ENCODE measurements at regions not wholly inside any gene's neighbourhood (a gene's known extent, or its start where the extent isn't known, plus 50 kb on each side); places are given as distances from the start of the nearest gene placed in this dataset.

DNA sequence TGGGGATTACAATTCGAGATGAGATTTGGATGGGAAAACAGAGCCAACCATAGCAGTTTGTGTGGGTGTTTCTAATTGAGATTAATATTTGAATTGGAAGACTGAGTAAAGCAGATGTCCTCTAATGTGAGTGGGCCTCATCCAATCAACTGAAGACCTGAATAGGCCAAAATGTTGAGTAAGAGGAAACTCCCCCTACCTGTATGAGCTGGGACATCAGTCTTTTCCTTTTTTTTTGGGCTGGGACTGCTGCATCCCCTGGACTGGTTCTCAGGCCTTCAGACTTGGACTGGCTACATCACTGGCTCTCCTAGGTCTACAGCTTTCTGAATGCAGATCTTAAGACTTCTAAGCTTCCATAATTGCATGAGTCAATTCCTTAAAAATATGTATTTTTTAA, 144.1 kb downstream of the CD47 start:
- TF ChIP-seq, protein P1, sequence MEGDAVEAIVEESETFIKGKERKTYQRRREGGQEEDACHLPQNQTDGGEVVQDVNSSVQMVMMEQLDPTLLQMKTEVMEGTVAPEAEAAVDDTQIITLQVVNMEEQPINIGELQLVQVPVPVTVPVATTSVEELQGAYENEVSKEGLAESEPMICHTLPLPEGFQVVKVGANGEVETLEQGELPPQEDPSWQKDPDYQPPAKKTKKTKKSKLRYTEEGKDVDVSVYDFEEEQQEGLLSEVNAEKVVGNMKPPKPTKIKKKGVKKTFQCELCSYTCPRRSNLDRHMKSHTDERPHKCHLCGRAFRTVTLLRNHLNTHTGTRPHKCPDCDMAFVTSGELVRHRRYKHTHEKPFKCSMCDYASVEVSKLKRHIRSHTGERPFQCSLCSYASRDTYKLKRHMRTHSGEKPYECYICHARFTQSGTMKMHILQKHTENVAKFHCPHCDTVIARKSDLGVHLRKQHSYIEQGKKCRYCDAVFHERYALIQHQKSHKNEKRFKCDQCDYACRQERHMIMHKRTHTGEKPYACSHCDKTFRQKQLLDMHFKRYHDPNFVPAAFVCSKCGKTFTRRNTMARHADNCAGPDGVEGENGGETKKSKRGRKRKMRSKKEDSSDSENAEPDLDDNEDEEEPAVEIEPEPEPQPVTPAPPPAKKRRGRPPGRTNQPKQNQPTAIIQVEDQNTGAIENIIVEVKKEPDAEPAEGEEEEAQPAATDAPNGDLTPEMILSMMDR (IDR thresholded peaks at IDR 0.05; ENCODE audit: unreplicated experiment) = no peak
- H3K9me3 Mint-ChIP-seq (ENCODE audit: unreplicated experiment) = no peaks in the 10 kb centered on the region
- POLR2A ChIA-PET = no interaction called here
- peaks cover 6% of the 10 kb centered on the region for H3K4me1 Mint-ChIP-seq (ENCODE audit: insufficient read depth, unreplicated experiment)
- H3K27ac Mint-ChIP-seq (ENCODE audit: low read depth, unreplicated experiment) = no peak overlapping the region
- H3K27me3 Mint-ChIP-seq (ENCODE audit: insufficient read depth, unreplicated experiment) = no peaks in the 10 kb centered on the region
- H3K36me3 Mint-ChIP-seq (ENCODE audit: insufficient read depth, unreplicated experiment) = no peaks in the 10 kb centered on the region
- no TSS peak for BruUV-seq (replicated peaks)
- no peak for DNase-seq (ENCODE audit: unreplicated experiment)
- no peak overlapping the region for H3K4me3 Mint-ChIP-seq (ENCODE audit: unreplicated experiment)
- intact Hi-C loops (cut with micrococcal nuclease) = no loop called here
- CTCF ChIA-PET = no interaction called here

DNA sequence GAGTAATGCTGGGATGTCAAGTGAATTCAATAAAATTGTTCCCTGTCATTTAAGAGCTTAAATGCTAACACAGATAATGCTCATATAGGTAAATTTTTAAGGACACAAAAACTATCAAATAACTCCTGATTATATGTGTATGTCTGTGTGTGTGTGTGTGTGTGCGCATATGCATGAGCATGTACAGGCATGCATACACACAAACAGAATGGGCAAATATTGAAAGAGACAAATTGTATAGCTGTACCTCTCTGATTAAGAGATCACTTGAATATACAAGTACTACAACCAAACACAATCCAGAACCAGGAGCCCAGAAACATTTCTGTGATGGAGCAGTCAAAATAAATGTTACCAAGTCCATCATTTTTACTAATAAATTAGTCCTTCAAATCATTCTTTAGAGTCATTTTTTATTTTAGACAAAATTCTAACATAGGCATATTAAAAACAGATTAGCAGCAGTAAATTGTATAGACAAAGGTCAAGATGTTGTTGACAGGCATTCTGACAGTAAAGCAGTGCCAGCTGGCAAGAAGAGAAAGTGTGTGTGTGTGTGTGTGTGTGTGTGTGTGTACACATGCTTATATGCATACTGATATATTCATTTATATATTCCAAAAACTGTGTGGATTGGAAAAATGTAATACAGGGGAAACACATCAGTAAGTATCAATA, 145.3 kb downstream of the CD47 start:
- TF ChIP-seq, protein P1 (IDR thresholded peaks at IDR 0.05; ENCODE audit: unreplicated experiment) = no peak
- no peak overlapping the region for H3K27ac Mint-ChIP-seq (ENCODE audit: low read depth, unreplicated experiment)
- intact Hi-C loops (cut with micrococcal nuclease) = no loop called here
- no peaks in the 10 kb centered on the region for H3K4me1 Mint-ChIP-seq (ENCODE audit: insufficient read depth, unreplicated experiment)
- ChIA-PET CTCF (interaction anchor here (0.6 to 1.1 kb wide), 3 partner anchors 10 to 490 kb away, joined by 3 read pairs; no protein-coding TSS in a partner anchor), POLR2A (interaction anchor here (0.6 kb wide), 1 partner anchor 183 kb away, joined by 3 read pairs; no protein-coding TSS in a partner anchor)
- DNase-seq (ENCODE audit: unreplicated experiment) = no peak
- no TSS peak for BruUV-seq (replicated peaks)
- H3K36me3 Mint-ChIP-seq (ENCODE audit: insufficient read depth, unreplicated experiment) = no peaks in the 10 kb centered on the region
- H3K9me3 Mint-ChIP-seq (ENCODE audit: unreplicated experiment) = no peaks in the 10 kb centered on the region
- H3K4me3 Mint-ChIP-seq (ENCODE audit: unreplicated experiment) = no peak overlapping the region
- H3K27me3 Mint-ChIP-seq (ENCODE audit: insufficient read depth, unreplicated experiment) = no peaks in the 10 kb centered on the region

DNA sequence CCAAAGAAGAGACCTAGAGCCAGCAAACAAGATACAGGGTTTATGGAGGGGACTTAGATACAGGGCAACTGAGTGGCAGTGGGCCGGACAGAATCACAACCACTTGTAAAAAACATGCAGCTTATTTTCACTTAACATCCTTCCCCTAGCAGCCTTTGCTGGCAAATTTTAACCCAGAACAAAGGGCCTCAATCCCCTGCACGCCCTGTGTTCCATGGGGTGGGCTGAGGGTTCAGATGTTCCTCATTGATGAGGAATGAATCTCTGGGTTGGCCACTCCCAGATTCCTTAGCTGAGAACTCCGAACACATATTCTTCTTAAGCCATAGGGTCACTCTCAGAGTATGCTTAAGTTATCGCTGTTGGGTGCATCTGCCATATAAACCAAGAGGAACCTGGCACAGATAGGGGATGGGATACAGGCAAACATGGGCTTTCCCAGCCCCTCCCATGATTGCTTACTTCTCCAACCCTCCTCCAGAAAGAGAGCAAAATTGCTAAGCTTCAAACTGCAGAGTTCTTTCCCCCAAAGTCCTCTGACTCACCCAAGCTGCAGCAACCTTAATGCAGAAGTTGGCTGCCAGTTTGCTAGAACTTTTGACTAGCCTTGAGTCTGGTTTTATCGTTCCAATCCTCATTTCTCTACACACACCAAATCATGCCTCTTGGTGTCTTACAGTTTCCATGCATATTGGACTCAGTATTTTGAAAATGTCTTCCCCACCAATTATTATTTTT, 146.9 kb downstream of the CD47 start:
- Mint-ChIP-seq H3K9me3 (ENCODE audit: unreplicated experiment) (no peaks in the 10 kb centered on the region), H3K27ac (ENCODE audit: low read depth, unreplicated experiment) (no peak overlapping the region), H3K4me3 (ENCODE audit: unreplicated experiment) (no peak overlapping the region), H3K4me1 (ENCODE audit: insufficient read depth, unreplicated experiment) (no peaks in the 10 kb centered on the region), H3K27me3 (ENCODE audit: insufficient read depth, unreplicated experiment) (no peaks in the 10 kb centered on the region), H3K36me3 (ENCODE audit: insufficient read depth, unreplicated experiment) (no peaks in the 10 kb centered on the region)
- POLR2A ChIA-PET = interaction anchor here (1.2 kb wide), 1 partner anchor 32 kb away, joined by 3 read pairs; no protein-coding TSS in a partner anchor
- BruUV-seq (replicated peaks) = no TSS peak
- TF ChIP-seq, protein P1 (IDR thresholded peaks at IDR 0.05; ENCODE audit: unreplicated experiment) = no peak
- intact Hi-C loops (cut with micrococcal nuclease) = no loop called here
- CTCF ChIA-PET = interaction anchor here (0.8 to 3.2 kb wide), 6 partner anchors 16 to 608 kb away, joined by 3 to 6 read pairs (median 4); no protein-coding TSS in a partner anchor
- DNase-seq (ENCODE audit: unreplicated experiment) = no peak

DNA sequence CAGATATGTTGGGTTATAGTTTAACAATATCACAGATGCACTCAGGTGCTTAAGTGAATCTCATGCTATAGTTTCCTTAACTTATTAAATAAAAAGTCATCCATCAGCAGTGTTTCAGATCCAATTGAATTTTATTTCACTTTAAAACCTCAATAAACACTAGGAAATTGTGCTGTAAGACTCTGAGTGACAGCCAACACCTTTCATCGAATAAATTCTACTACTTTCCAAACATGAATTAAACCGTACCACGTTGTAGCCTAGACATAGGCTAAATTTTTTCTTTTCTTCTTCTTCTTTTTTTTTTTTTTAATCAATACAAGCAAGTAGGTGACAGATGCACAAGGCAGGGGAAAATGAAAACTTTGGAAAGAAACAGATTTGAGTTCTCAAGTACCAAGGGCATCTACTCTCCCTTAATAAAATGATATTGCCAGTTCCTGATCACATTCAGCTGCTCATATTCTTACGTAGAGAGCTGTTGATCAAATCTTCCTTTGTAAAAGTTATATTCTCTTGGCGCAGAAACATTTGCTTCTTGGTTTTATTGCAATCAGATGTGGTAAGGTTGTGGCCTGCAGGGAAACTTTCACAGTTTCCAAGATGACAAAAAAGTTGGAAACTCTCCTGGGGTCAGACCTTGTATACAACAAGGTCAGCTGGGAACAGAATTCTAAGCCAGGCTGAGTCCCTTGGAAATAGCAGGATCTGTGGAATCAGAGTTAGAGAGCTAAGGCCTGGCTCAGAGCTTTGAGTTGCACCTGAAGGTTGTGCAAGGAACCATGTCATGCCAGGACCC, 147.7 kb downstream of the CD47 start:
- Mint-ChIP-seq H3K9me3 (ENCODE audit: unreplicated experiment) (peaks cover 3% of the 10 kb centered on the region), H3K27ac (ENCODE audit: low read depth, unreplicated experiment) (no peak overlapping the region), H3K4me3 (ENCODE audit: unreplicated experiment) (no peak overlapping the region), H3K27me3 (ENCODE audit: insufficient read depth, unreplicated experiment) (no peaks in the 10 kb centered on the region), H3K36me3 (ENCODE audit: insufficient read depth, unreplicated experiment) (no peaks in the 10 kb centered on the region), H3K4me1 (ENCODE audit: insufficient read depth, unreplicated experiment) (peaks cover 4% of the 10 kb centered on the region)
- TF ChIP-seq, protein P1 (IDR thresholded peaks at IDR 0.05; ENCODE audit: unreplicated experiment) = no peak
- POLR2A ChIA-PET = interaction anchor here (1.2 kb wide), 1 partner anchor 32 kb away, joined by 3 read pairs; no protein-coding TSS in a partner anchor
- intact Hi-C loops (cut with micrococcal nuclease) = no loop called here
- BruUV-seq (replicated peaks) = no TSS peak
- no peak for DNase-seq (ENCODE audit: unreplicated experiment)
- CTCF ChIA-PET = interaction anchor here (0.8 to 3.2 kb wide), 6 partner anchors 16 to 608 kb away, joined by 3 to 6 read pairs (median 4); no protein-coding TSS in a partner anchor

All from MCF 10A (cell line).